Loucy (cell line): ENCODE measurements at regions not wholly inside any gene's neighbourhood (a gene's known extent, or its start where the extent isn't known, plus 50 kb on each side); places are given as distances from the start of the nearest gene placed in this dataset.

Experiments
- CTCF ChIP-seq: fragments of 200-600 bp; sonication (generic); conservative IDR thresholded peaks from 2 replicates; pipeline ENCODE4 v1.5.1; 2014; ENCODE audit warnings: mild to moderate bottlenecking, antibody characterized with exemption, low read length
- EZH2phosphoT487 ChIP-seq: fragments of 200-600 bp; IDR thresholded peaks from 2 replicates; pipeline ENCODE4 v1.6.1; 2018; ENCODE audit warnings: antibody characterized with exemption, mild to moderate bottlenecking, moderate library complexity, borderline replicate concordance

DNA sequence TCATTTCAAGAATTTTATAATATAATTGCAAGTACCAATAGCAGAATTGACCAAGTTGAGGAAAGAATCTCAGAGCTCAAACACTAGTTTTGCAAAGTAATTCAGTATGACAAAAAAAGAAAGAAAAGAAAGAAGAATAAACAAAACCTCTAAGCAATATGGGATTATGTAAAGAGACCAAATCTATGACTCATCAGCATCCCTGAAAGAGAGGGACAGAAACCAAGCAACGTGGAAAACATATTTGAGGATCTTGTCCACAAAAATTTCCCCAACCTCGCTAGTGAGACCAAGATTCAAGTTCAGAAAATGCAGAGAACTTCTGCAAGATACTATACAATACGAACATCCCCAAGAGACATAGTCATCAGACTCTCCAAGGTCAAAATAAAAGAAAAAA, 203.7 kb upstream of the DDI1 start:
- TF ChIP-seq CTCF (no peak), EZH2phosphoT487 (no peak)
